ENCODE measurements at regions not wholly inside any gene's neighbourhood (a gene's known extent, or its start where the extent isn't known, plus 50 kb on each side); places are given as distances from the start of the nearest gene placed in this dataset.

- TF ChIP-seq ZNF416 (tag by site-specific recombination; IDR thresholded peaks at IDR 0.05) (no peak), ZNF37A (tag by site-specific recombination; IDR thresholded peaks at IDR 0.05) (no peak), ZNF394 (tag by site-specific recombination; IDR thresholded peaks at IDR 0.05; ENCODE audit: borderline replicate concordance) (no peak), ZNF677 (tag by site-specific recombination; IDR thresholded peaks at IDR 0.05) (no peak), ZBTB26 (tag by site-specific recombination; optimal IDR thresholded peaks at IDR 0.05) (no peak)
These were observed 1530.2 kb upstream of the LRRTM3 start (continued) for GRCh38 chr10:65395631-65396030.

- CTCF ChIA-PET, result interaction anchor here (0.6 kb wide), 1 partner anchor 814 kb away, joined by 3 read pairs; no protein-coding TSS in a partner anchor
- POLR2A ChIA-PET, result no interaction called here
These were observed 1528.8 kb upstream of the LRRTM3 start for GRCh38 chr10:65396997-65397396.

GRCh38 chr10:65408401-65408800, 1517.4 kb upstream of the LRRTM3 start:
- POLR2A ChIA-PET, result no interaction called here
- no peaks in the 10 kb centered on the region for H3K36me3 ChIP-seq (ENCODE audit: control insufficient read depth in 2 of 2, insufficient read depth in 1 of 2, low read length in 2 of 2)
- H3K4me1 ChIP-seq (ENCODE audit: control insufficient read depth, insufficient read depth, low read length), result no peaks in the 10 kb centered on the region
- H3K4me3 ChIP-seq (ENCODE audit: low read depth, low read length), result no peak overlapping the region
- TF ChIP-seq ZNF426 (tag by site-specific recombination; IDR thresholded peaks at IDR 0.05), result no peak
- TF ChIP-seq ZNF792 (tag by site-specific recombination; IDR thresholded peaks at IDR 0.05), result no peak
- TF ChIP-seq ZFP41 (tag by site-specific recombination; IDR thresholded peaks at IDR 0.05; ENCODE audit: borderline replicate concordance), result no peak
- no peak for TF ChIP-seq SCRT2 (tag by site-specific recombination; IDR thresholded peaks at IDR 0.05)
- TF ChIP-seq BCL11B (tag by site-specific recombination; IDR thresholded peaks at IDR 0.05; ENCODE audit: low read depth), result no peak
- TF ChIP-seq ZNF623 (tag by site-specific recombination; IDR thresholded peaks at IDR 0.05), result no peak
- TF ChIP-seq TCF7L2 (IDR thresholded peaks at IDR 0.05; ENCODE audit: borderline replicate concordance, low read depth, low read length), result no peak
- TF ChIP-seq IKZF3 (tag by site-specific recombination; IDR thresholded peaks at IDR 0.05), result no peak
- TF ChIP-seq HOXD13 (CRISPR knock-in tag; IDR thresholded peaks at IDR 0.05; ENCODE audit: borderline replicate concordance), result no peak
- no peak for TF ChIP-seq HOXA7 (CRISPR knock-in tag; IDR thresholded peaks at IDR 0.05; ENCODE audit: borderline replicate concordance)
- no peak for TF ChIP-seq ZSCAN30 (tag by site-specific recombination; IDR thresholded peaks at IDR 0.05)
- TF ChIP-seq TSHZ1 (tag by site-specific recombination; IDR thresholded peaks at IDR 0.05; ENCODE audit: borderline replicate concordance), result no peak
- TF ChIP-seq ZBTB7A (tag by site-specific recombination; IDR thresholded peaks at IDR 0.05; ENCODE audit: low read depth), result no peak
- no peak for TF ChIP-seq BCL6B (tag by site-specific recombination; IDR thresholded peaks at IDR 0.05)
- no peak for TF ChIP-seq ZNF184 (tag by site-specific recombination; IDR thresholded peaks at IDR 0.05)
- TF ChIP-seq KLF8 (tag by site-specific recombination; IDR thresholded peaks at IDR 0.05), result no peak
- TF ChIP-seq ZBTB1 (tag by site-specific recombination; IDR thresholded peaks at IDR 0.05), result no peak
- TF ChIP-seq ZNF155 (tag by site-specific recombination; IDR thresholded peaks at IDR 0.05), result no peak
- H3K27ac ChIP-seq (ENCODE audit: extremely low read depth, low read depth, low read length), result no peak overlapping the region
- no peaks in the 10 kb centered on the region for H3K9me3 ChIP-seq (ENCODE audit: control insufficient read depth, insufficient read depth, low read depth, low read length)
- CTCF ChIA-PET, result no interaction called here

More at GRCh38 chr10:65396997-65397396, 1528.8 kb upstream of the LRRTM3 start:
- Histone ChIP-seq H3K36me3 (ENCODE audit: control insufficient read depth in 2 of 2, insufficient read depth in 1 of 2, low read length in 2 of 2) (no peaks in the 10 kb centered on the region), H3K4me1 (ENCODE audit: control insufficient read depth, insufficient read depth, low read length) (no peaks in the 10 kb centered on the region), H3K27ac (ENCODE audit: extremely low read depth, low read depth, low read length) (no peak overlapping the region), H3K4me3 (ENCODE audit: low read depth, low read length) (no peak overlapping the region), H3K9me3 (ENCODE audit: control insufficient read depth, insufficient read depth, low read depth, low read length) (no peaks in the 10 kb centered on the region)
- no peak for TF ChIP-seq ZIC2 (tag by site-specific recombination; IDR thresholded peaks at IDR 0.05)
- no peak for TF ChIP-seq ZNF529 (tag by site-specific recombination; IDR thresholded peaks at IDR 0.05; ENCODE audit: insufficient replicate concordance)
- no peak for TF ChIP-seq SALL2 (tag by site-specific recombination; IDR thresholded peaks at IDR 0.05; ENCODE audit: borderline replicate concordance)
- no peak for TF ChIP-seq ZNF239 (tag by site-specific recombination; IDR thresholded peaks at IDR 0.05)
